ENCODE measurements at regions not wholly inside any gene's neighbourhood (a gene's known extent, or its start where the extent isn't known, plus 50 kb on each side); places are given as distances from the start of the nearest gene placed in this dataset.

DNA sequence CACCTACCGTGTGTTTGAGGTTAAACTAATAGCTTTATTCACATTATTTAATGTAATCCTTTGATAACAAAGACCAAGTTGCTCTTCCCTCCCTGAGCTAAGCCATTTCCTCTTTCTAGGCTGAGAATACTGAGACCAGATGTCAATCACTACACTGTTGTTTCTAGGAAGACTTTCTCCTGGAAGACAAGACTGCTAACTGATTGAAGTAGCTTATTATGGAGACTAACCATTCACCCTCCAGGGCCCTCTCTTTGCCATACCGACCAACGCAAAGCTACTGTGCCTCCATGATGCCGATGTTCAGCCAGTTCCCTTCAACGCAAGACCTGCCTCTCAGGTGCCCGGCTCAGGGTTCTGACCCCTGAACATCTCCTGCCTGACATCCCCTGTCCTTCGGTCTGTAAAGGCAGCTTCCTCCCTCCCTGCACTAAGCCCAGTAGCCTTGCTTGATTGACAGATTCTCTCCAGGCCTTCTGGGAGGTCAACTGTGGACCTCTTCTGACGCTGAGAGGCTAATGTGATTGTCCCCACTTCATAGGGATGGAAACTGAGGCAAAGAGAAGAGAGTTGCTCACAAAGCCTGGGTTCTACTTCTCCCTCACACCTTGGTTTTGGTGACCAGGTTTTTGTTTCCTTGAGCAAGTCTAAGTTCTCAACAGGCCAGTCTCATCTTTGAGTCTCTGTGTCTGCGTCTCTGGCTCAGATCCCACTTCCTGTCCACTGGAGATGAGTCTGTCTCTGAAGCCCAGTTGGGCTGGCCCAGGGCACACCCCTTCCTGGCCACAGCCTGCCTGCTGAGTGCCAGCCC is 259.7 kb upstream of the IRX2 start:
- no peaks in the 10 kb centered on the region for H3K4me1 Mint-ChIP-seq
- TF ChIP-seq, protein P1, sequence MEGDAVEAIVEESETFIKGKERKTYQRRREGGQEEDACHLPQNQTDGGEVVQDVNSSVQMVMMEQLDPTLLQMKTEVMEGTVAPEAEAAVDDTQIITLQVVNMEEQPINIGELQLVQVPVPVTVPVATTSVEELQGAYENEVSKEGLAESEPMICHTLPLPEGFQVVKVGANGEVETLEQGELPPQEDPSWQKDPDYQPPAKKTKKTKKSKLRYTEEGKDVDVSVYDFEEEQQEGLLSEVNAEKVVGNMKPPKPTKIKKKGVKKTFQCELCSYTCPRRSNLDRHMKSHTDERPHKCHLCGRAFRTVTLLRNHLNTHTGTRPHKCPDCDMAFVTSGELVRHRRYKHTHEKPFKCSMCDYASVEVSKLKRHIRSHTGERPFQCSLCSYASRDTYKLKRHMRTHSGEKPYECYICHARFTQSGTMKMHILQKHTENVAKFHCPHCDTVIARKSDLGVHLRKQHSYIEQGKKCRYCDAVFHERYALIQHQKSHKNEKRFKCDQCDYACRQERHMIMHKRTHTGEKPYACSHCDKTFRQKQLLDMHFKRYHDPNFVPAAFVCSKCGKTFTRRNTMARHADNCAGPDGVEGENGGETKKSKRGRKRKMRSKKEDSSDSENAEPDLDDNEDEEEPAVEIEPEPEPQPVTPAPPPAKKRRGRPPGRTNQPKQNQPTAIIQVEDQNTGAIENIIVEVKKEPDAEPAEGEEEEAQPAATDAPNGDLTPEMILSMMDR (IDR thresholded peaks at IDR 0.05): no peak
- H3K4me3 Mint-ChIP-seq: no peak overlapping the region
- H3K27ac Mint-ChIP-seq: no peak overlapping the region
- H3K9me3 Mint-ChIP-seq: peaks cover 4% of the 10 kb centered on the region
- no peak for DNase-seq
- no peaks in the 10 kb centered on the region for H3K36me3 Mint-ChIP-seq (ENCODE audit: low read depth)
- H3K27me3 Mint-ChIP-seq (ENCODE audit: low read depth, poor library complexity): peaks cover 20% of the 10 kb centered on the region

DNA sequence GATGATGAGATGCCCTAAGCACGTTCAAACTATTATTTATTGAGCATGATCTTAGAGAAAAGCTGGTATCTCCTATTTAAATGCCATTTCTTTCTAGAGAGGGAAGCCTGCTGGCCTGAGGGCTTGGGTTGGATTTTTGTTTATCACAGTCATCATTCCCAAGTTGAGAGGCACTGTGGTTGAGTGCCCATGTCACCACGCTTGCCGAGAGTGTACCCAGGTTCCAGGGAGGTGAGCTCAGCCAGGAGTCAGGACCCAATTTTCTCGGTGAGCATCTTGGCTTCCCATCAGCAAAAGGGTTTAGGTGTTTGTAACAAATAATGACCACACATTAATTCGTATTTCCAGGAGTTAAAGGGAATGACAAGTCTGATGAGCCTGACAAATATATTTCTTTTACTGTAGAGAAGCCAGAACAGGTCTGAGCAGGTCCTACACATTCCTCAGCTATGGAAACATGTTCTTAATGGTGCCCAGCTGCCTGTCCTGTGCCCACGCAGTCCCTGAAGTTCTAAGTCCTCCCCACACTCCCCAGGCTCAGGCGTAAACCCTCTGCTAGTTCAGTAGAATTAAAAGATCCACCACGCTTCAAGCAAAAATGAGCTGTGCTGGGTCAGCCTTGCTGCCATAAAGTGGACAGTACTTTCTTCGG is 258.9 kb upstream of the IRX2 start:
- Mint-ChIP-seq H3K4me3 (no peak overlapping the region), H3K9me3 (peaks cover 4% of the 10 kb centered on the region), H3K27ac (no peak overlapping the region), H3K4me1 (no peaks in the 10 kb centered on the region), H3K36me3 (ENCODE audit: low read depth) (no peaks in the 10 kb centered on the region), H3K27me3 (ENCODE audit: low read depth, poor library complexity) (peaks cover 22% of the 10 kb centered on the region)
- TF ChIP-seq, protein P1 (IDR thresholded peaks at IDR 0.05): no peak
- DNase-seq: no peak

DNA sequence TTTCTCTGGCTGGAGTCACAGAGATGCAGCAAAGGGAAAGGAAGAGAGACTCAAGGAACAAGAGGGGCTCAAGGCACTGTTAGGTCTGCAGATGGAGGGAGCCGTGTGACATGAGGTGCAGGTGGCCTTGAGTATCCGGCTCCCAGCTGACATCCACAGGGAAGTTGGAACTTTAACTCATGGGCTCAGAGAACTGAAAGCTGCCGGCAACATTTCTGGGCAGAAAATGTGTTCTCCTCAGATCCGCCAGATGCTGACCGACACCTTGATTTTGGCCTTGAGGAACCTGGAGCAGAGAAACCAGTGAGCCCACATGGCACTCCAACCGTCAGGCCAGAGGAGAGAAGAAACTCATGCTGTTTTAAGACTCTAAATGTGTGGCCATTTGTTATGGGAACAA is 258.1 kb upstream of the IRX2 start:
- no peak overlapping the region for H3K4me3 Mint-ChIP-seq
- H3K36me3 Mint-ChIP-seq (ENCODE audit: low read depth): no peaks in the 10 kb centered on the region
- TF ChIP-seq, protein P1 (IDR thresholded peaks at IDR 0.05): no peak
- no peaks in the 10 kb centered on the region for H3K4me1 Mint-ChIP-seq
- peaks cover 4% of the 10 kb centered on the region for H3K9me3 Mint-ChIP-seq
- DNase-seq: no peak
- H3K27me3 Mint-ChIP-seq (ENCODE audit: low read depth, poor library complexity): peaks cover 25% of the 10 kb centered on the region
- H3K27ac Mint-ChIP-seq: no peak overlapping the region

DNA sequence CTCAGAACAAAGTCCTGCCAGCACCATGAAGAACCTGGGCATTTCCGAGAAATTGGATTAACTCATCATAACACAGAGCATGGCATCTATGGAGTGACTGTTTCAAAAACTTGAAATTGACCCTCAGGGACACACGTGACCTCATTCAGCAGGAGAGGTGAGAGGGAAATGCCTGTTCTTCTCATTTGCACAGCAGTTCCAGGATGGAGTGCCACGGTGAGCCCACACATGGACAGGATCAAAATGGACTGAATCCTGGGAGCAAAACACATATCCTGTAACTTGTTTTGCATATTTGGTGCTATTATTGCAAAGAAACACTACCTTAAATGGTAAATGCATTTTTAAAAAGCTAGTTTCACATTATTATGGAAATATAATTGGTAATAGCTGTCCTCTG is 256.1 kb upstream of the IRX2 start:
- Mint-ChIP-seq H3K27ac (no peak overlapping the region), H3K27me3 (ENCODE audit: low read depth, poor library complexity) (peaks cover 27% of the 10 kb centered on the region), H3K9me3 (peaks cover 4% of the 10 kb centered on the region), H3K4me3 (no peak overlapping the region), H3K36me3 (ENCODE audit: low read depth) (no peaks in the 10 kb centered on the region), H3K4me1 (no peaks in the 10 kb centered on the region)
- DNase-seq: no peak
- TF ChIP-seq, protein P1 (IDR thresholded peaks at IDR 0.05): no peak

DNA sequence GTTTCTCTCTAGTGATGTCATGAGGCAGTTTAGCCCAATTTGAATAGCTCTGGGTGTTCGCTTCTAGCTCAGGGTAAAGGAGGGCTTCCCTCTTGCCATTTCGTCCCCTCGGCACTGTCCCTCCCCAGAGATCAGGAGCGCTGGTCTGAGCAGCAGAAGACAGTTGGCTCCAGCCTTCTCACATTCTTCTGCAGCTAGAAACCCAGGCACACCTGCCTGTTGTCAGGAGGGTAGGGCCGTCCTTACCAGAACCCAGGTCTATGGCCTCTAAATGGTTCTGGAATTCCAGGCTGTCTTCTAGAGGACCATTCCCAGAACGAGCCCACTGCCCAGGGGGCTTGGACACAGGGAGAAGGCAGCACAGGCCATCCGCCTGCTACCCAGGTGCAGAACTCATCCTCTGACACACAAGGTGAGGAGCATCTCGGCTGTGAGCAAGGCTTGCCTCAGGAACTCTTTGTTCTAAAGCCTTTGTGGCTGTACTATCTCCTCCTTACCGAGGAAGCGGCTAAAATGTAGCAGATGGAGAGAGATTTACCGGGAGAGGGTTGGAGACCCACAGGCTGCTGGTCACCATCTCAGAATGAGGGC is 255.6 kb upstream of the IRX2 start:
- no peak overlapping the region for H3K27ac Mint-ChIP-seq
- TF ChIP-seq, protein P1 (IDR thresholded peaks at IDR 0.05): no peak
- no peaks in the 10 kb centered on the region for H3K36me3 Mint-ChIP-seq (ENCODE audit: low read depth)
- DNase-seq: no peak
- no peaks in the 10 kb centered on the region for H3K4me1 Mint-ChIP-seq
- peaks cover 7% of the 10 kb centered on the region for H3K9me3 Mint-ChIP-seq
- H3K4me3 Mint-ChIP-seq: no peak overlapping the region
- H3K27me3 Mint-ChIP-seq (ENCODE audit: low read depth, poor library complexity): peaks cover 24% of the 10 kb centered on the region
